ENCODE measurements at regions not wholly inside any gene's neighbourhood (a gene's known extent, or its start where the extent isn't known, plus 50 kb on each side); places are given as distances from the start of the nearest gene placed in this dataset.
A peak's percentile ranks its signal among the peaks of the same experiment; 100 is the strongest.

DNA sequence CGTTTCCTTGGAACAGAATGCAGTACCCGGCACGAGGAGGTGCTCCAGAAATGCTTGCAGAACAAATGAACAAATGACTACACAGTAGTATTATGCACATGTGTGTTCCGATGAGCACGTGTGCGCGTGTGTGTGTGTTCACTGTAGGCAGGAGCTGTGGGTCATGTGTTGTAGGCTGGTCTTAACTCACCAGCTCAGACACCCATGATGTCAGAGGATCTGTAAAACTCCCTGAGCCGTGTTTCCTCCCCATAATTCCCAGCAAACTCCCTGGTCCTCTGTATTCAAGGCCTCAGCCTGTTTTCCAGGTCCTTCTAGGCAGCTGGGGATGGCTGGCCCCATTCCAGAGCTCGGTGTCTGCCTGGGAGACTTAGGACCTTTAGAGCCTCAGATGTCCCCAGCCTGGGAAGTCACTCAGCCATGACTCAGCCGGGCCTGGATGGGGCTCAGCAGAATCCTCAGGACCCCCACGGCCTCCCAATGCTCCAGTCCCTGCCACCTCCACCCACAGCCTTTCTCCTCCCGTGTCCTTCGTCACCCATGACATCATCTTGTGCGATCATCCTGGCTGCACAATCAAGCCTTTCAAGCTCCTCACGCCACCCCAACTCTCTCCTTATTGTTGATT lies 475.0 kb upstream of the SULF2 start:
- H3K9me3 Mint-ChIP-seq: no peaks in the 10 kb centered on the region

DNA sequence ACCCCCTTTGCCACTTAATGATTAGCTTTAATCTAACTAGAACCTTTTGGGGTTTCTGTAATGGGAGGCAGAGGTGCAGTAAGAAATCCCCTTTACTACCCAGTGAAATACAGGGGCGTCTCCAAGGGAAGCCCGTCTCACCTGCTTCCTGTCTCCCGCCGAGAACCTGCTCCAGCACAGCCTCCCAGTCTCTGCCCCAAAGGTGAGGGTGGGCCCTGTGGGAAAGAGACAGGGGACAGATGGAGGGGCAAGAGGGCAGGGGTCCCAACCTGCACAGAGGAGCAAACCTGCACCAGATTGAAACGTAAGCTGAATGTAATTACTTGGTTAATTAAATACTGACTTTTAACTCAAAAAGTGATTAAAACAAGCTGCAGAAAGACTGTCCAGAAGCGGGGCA lies 474.2 kb upstream of the SULF2 start:
- Mint-ChIP-seq H3K27ac (peak overlapping the region; percentile 13), H3K36me3 (ENCODE audit: low read depth) (no peaks in the 10 kb centered on the region), H3K27me3 (peaks cover 19% of the 10 kb centered on the region), H3K4me1 (ENCODE audit: low read depth) (no peaks in the 10 kb centered on the region), H3K4me3 (no peak overlapping the region), H3K9me3 (no peaks in the 10 kb centered on the region)

More for the DNA sequence above, 475.0 kb upstream of the SULF2 start:
- H3K27ac Mint-ChIP-seq: no peak overlapping the region
- no peaks in the 10 kb centered on the region for H3K36me3 Mint-ChIP-seq (ENCODE audit: low read depth)
- H3K27me3 Mint-ChIP-seq: peaks cover 12% of the 10 kb centered on the region
- H3K4me3 Mint-ChIP-seq: no peak overlapping the region
- H3K4me1 Mint-ChIP-seq (ENCODE audit: low read depth): no peaks in the 10 kb centered on the region

DNA sequence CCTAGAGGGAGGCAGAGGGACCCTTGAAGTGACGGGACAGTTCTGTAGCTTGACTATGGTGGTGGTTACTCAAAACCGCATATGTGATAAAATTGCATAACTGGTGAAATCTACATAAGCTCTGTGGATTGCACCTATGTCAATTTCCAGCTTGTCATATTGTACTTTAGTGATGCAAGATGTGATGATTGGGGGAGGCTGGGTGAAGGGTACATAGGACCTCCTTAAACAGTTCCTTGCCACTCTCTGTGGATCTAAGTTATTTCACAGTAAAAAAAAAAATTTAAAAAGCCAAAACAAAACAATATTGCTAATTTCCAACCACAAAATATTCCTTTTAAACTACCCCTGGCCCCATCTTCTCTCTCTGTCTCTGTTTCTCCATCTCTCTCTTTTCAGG lies 472.6 kb upstream of the SULF2 start:
- H3K9me3 Mint-ChIP-seq: no peaks in the 10 kb centered on the region
- no peak overlapping the region for H3K4me3 Mint-ChIP-seq
- peaks cover 30% of the 10 kb centered on the region for H3K27me3 Mint-ChIP-seq
- H3K27ac Mint-ChIP-seq: no peak overlapping the region
- H3K4me1 Mint-ChIP-seq (ENCODE audit: low read depth): no peaks in the 10 kb centered on the region
- H3K36me3 Mint-ChIP-seq (ENCODE audit: low read depth): no peaks in the 10 kb centered on the region

DNA sequence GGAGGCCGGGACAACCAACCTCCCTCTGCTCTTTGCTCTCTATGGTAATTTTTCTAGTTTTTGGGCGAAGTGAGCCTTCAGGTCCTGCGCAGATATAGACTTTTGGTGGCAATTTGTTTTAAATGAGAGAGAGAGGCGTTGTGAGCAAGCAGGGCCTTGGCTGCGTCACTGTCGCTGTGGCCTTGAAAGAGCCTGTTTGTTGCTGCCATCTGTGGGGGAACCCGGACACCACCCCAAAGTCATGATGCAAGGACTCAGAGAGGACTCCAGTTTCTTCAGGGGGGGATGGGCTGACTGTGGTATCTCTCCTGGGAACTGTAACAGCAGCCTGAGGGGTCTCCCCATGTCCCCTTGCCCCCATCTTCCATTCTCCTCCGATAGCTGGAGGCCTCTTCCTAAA lies 462.7 kb upstream of the SULF2 start:
- H3K27ac Mint-ChIP-seq: no peak overlapping the region
- no peaks in the 10 kb centered on the region for H3K36me3 Mint-ChIP-seq (ENCODE audit: low read depth)
- H3K27me3 Mint-ChIP-seq: peaks cover 12% of the 10 kb centered on the region
- H3K4me3 Mint-ChIP-seq: no peak overlapping the region
- no peaks in the 10 kb centered on the region for H3K9me3 Mint-ChIP-seq
- H3K4me1 Mint-ChIP-seq (ENCODE audit: low read depth): no peaks in the 10 kb centered on the region

- Mint-ChIP-seq H3K27me3 (no peaks in the 10 kb centered on the region), H3K27ac (no peak overlapping the region), H3K4me1 (ENCODE audit: low read depth) (no peaks in the 10 kb centered on the region), H3K4me3 (no peak overlapping the region), H3K36me3 (ENCODE audit: low read depth) (no peaks in the 10 kb centered on the region), H3K9me3 (no peaks in the 10 kb centered on the region)
Observed at GRCh38 chr20:48246061-48246790, 460.9 kb upstream of the SULF2 start.

DNA sequence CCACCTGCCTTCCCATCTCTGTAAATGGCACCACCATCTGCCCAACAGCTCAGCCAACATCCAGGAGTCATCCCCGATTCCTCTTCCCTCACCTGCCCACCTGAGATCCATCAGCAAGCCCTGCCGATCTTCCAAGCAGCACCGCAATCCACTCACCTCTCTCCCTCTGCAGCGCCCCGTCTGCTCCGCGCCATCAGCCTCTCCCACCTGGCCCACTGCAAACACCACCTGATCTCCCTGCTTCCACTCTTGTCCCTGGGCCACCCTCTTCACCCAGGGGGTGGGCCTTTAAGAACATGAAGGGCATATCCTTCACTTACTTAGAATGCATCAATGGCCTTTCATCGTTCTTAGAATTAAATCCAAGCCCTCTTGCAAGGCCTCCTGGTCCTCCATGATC lies 457.3 kb upstream of the SULF2 start:
- Mint-ChIP-seq H3K4me3 (no peak overlapping the region), H3K9me3 (no peaks in the 10 kb centered on the region), H3K27me3 (peaks cover 8% of the 10 kb centered on the region), H3K4me1 (ENCODE audit: low read depth) (no peaks in the 10 kb centered on the region), H3K27ac (no peak overlapping the region), H3K36me3 (ENCODE audit: low read depth) (no peaks in the 10 kb centered on the region)

DNA sequence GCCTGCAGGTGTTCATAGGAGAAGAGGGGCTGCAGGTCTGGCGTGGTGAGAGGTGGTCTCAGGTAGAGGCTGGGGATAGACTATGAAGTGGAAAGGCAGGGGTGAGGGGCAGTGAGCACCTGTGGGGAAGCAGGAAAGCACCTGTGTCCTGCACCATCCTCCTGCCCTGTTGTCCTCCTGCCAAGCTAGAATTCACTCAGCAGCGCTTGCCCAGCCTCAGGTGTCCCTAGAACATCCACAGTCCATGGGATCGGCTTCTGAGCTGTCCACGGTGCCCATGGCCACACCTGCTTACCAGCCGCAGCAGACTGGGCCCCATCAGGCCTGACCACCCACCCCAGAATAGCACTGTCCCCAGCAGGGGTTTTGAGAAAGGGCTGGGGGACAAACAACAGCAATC lies 456.2 kb upstream of the SULF2 start:
- Mint-ChIP-seq H3K36me3 (ENCODE audit: low read depth) (no peaks in the 10 kb centered on the region), H3K4me1 (ENCODE audit: low read depth) (no peaks in the 10 kb centered on the region)

DNA sequence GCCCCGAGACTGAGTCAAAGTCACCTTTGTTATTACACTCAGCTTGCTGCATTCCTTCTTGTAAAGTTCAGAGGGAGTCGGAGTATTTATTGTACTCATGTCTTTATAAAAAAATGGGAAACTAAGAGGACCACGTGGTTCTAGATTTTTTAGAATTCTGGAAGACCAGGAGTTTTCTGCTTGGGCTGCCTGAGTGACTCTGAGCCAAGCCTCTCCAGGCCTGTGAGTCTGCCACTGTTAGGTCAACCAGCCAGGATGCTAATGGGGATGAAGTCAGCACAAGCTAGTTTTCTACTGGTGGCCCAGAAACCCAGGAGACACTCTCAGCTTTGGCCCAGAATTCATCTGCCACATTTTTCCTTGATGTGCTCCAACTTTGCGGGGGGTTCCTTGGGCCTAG lies 453.5 kb upstream of the SULF2 start:
- no peaks in the 10 kb centered on the region for H3K4me1 Mint-ChIP-seq (ENCODE audit: low read depth)
- H3K4me3 Mint-ChIP-seq: no peak overlapping the region
- no peaks in the 10 kb centered on the region for H3K36me3 Mint-ChIP-seq (ENCODE audit: low read depth)
- H3K27me3 Mint-ChIP-seq: peaks cover 8% of the 10 kb centered on the region
- no peak overlapping the region for H3K27ac Mint-ChIP-seq
- no peaks in the 10 kb centered on the region for H3K9me3 Mint-ChIP-seq

More for the DNA sequence above, 456.2 kb upstream of the SULF2 start:
- H3K27me3 Mint-ChIP-seq: peaks cover 8% of the 10 kb centered on the region
- H3K9me3 Mint-ChIP-seq: no peaks in the 10 kb centered on the region
- H3K27ac Mint-ChIP-seq: no peak overlapping the region
- no peak overlapping the region for H3K4me3 Mint-ChIP-seq

GRCh38 chr20:48238326-48238725 lies 453.0 kb upstream of the SULF2 start:
- peaks cover 8% of the 10 kb centered on the region for H3K27me3 Mint-ChIP-seq
- H3K4me3 Mint-ChIP-seq: no peak overlapping the region
- no peaks in the 10 kb centered on the region for H3K9me3 Mint-ChIP-seq
- no peak overlapping the region for H3K27ac Mint-ChIP-seq
- no peaks in the 10 kb centered on the region for H3K4me1 Mint-ChIP-seq (ENCODE audit: low read depth)
- no peaks in the 10 kb centered on the region for H3K36me3 Mint-ChIP-seq (ENCODE audit: low read depth)

DNA sequence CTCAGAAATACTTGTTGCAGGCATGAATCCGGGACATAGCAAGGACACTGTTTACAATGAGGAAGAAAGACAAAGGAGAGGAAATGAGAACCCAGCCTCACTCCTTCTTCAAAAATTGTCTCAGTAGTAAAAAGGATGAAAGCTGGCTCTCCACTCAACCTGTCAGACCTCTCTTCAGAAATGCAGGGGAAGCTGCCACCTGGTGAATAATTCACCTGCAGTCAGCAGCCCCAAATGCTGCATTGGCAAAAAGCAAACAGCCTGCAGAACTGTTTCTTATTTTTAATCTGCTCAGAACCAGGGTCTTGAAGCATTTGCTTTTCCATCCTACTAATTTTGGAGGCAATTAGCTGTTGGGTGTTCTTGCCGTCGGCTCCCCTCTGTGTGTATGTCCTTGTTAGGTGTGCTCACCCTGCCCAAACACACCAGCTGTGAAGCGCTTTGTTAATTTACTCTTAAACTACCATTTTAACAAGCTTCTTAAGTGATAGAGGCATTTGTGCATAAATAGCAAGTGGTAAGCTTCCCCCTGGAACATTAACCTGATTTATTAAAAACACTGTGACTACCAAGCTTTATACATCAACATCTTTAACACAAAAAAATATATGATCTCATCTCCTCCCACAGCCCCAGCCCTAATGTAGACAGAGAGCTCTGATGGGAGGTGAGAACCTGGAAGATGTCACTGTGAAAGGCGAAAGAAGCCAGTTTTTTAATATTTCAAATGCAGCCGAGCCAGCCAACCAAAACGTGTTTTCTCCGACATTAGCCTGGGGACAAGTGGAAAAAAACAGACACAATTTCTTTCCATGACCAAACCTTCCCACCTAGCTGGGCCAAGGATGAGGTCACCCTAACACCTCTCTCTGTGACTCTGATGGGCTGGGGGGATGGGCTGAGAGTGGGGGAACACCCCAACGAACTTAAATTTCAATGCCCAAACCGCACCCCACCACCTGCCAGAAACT lies 451.0 kb upstream of the SULF2 start:
- Mint-ChIP-seq H3K36me3 (ENCODE audit: low read depth) (no peaks in the 10 kb centered on the region), H3K27ac (no peak overlapping the region), H3K9me3 (peaks cover 15% of the 10 kb centered on the region), H3K27me3 (peaks cover 14% of the 10 kb centered on the region), H3K4me3 (no peak overlapping the region), H3K4me1 (ENCODE audit: low read depth) (no peaks in the 10 kb centered on the region)

- peaks cover 23% of the 10 kb centered on the region for H3K9me3 Mint-ChIP-seq
- H3K36me3 Mint-ChIP-seq (ENCODE audit: low read depth): no peaks in the 10 kb centered on the region
- no peak overlapping the region for H3K27ac Mint-ChIP-seq
- peaks cover 13% of the 10 kb centered on the region for H3K27me3 Mint-ChIP-seq
- H3K4me3 Mint-ChIP-seq: no peak overlapping the region
- H3K4me1 Mint-ChIP-seq (ENCODE audit: low read depth): no peaks in the 10 kb centered on the region
Observed at GRCh38 chr20:48234951-48235350, 449.7 kb upstream of the SULF2 start.

DNA sequence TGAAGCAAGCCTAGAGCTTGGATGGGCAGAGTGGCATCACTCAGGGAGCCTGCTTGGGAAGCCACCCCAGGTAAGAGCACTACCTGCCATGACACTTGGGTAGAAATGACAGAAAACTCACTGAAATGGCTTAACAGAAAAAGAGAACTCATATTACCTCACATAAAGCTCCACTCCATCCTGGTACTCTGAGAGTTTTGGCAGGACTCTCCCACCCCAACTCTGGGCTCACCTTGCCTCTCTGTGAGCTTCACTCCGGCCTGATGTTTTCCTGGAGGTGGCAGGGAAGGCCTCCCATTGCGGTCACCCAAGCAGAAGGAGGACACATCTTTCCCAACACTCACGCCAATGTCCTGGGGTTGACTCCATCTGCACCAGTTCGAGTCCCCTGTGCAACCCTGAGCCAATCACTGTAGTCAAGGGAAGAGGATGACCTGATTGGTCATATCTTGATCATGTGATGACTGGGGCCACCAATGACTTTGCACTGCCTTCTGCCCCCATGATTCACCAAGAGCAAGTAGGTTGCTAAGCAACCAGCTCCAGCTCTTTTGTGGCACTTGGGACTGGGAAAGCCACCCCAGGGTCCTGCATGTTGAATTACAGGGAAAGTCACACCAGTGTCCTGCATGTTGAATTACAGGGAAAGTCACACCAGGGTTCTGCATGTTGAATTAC lies 446.1 kb upstream of the SULF2 start:
- no peaks in the 10 kb centered on the region for H3K4me1 Mint-ChIP-seq (ENCODE audit: low read depth)
- peaks cover 30% of the 10 kb centered on the region for H3K9me3 Mint-ChIP-seq
- no peak overlapping the region for H3K27ac Mint-ChIP-seq
- peaks cover 6% of the 10 kb centered on the region for H3K27me3 Mint-ChIP-seq
- no peak overlapping the region for H3K4me3 Mint-ChIP-seq
- H3K36me3 Mint-ChIP-seq (ENCODE audit: low read depth): no peaks in the 10 kb centered on the region

- Mint-ChIP-seq H3K27me3 (peaks cover 6% of the 10 kb centered on the region), H3K4me1 (ENCODE audit: low read depth) (no peaks in the 10 kb centered on the region), H3K27ac (no peak overlapping the region), H3K9me3 (peaks cover 30% of the 10 kb centered on the region), H3K36me3 (ENCODE audit: low read depth) (no peaks in the 10 kb centered on the region), H3K4me3 (no peak overlapping the region)
Observed at GRCh38 chr20:48230216-48230615, 444.9 kb upstream of the SULF2 start.

- H3K36me3 Mint-ChIP-seq (ENCODE audit: low read depth): no peaks in the 10 kb centered on the region
- H3K27me3 Mint-ChIP-seq: peaks cover 4% of the 10 kb centered on the region
- H3K9me3 Mint-ChIP-seq: peaks cover 22% of the 10 kb centered on the region
- no peaks in the 10 kb centered on the region for H3K4me1 Mint-ChIP-seq (ENCODE audit: low read depth)
- H3K27ac Mint-ChIP-seq: no peak overlapping the region
- no peak overlapping the region for H3K4me3 Mint-ChIP-seq
Observed at GRCh38 chr20:48227381-48227780, 442.1 kb upstream of the SULF2 start.
